ENCODE measurements at regions not wholly inside any gene's neighbourhood (a gene's known extent, or its start where the extent isn't known, plus 50 kb on each side); places are given as distances from the start of the nearest gene placed in this dataset.
"Not testable (repeated sequence)": the region's sequence is repeated elsewhere in the genome, so short reads cannot be mapped to it uniquely, and the experiment has no call there.

- DNase-seq (ENCODE audit: low spot score), result no peak
Observed at GRCh38 chr5:154652746-154653417, 102.3 kb upstream of the LARP1 start.

GRCh38 chr5:154651795-154652194 is 103.4 kb upstream of the LARP1 start:
- DNase-seq (ENCODE audit: low spot score), result not testable (repeated sequence)

- no peak for DNase-seq (ENCODE audit: low spot score)
Observed at GRCh38 chr5:154648706-154649105, 106.5 kb upstream of the LARP1 start.

GRCh38 chr5:154648229-154648628 is 106.9 kb upstream of the LARP1 start:
- DNase-seq (ENCODE audit: low spot score), result no peak

- DNase-seq (ENCODE audit: low spot score), result no peak
Observed at GRCh38 chr5:154647761-154648145, 107.4 kb upstream of the LARP1 start.

- DNase-seq (ENCODE audit: low spot score), result no peak
Observed at GRCh38 chr5:154647114-154647760, 107.9 kb upstream of the LARP1 start.

GRCh38 chr5:154646745-154647113 is 108.4 kb upstream of the LARP1 start:
- no peak for DNase-seq (ENCODE audit: low spot score)

- DNase-seq (ENCODE audit: low spot score), result no peak
Observed at GRCh38 chr5:154644745-154645411, 110.3 kb upstream of the LARP1 start.

- DNase-seq (ENCODE audit: low spot score), result no peak
Observed at GRCh38 chr5:154642499-154643245, 112.5 kb upstream of the LARP1 start.

GRCh38 chr5:154640213-154640831 is 114.9 kb upstream of the LARP1 start:
- not testable (repeated sequence) for DNase-seq (ENCODE audit: low spot score)

GRCh38 chr5:154636786-154637185 is 118.4 kb upstream of the LARP1 start:
- not testable (repeated sequence) for DNase-seq (ENCODE audit: low spot score)

GRCh38 chr5:154636271-154636670 is 118.9 kb upstream of the LARP1 start:
- DNase-seq (ENCODE audit: low spot score), result not testable (repeated sequence)

GRCh38 chr5:154633744-154634143 is 121.4 kb upstream of the LARP1 start:
- DNase-seq (ENCODE audit: low spot score), result not testable (repeated sequence)

GRCh38 chr5:154631141-154631540 is 124.0 kb upstream of the LARP1 start:
- DNase-seq (ENCODE audit: low spot score), result no peak

- DNase-seq (ENCODE audit: low spot score), result no peak
Observed at GRCh38 chr5:154630410-154630809, 124.8 kb upstream of the LARP1 start.

- DNase-seq (ENCODE audit: low spot score), result no peak
Observed at GRCh38 chr5:154628685-154629084, 126.5 kb upstream of the LARP1 start.

- no peak for DNase-seq (ENCODE audit: low spot score)
Observed at GRCh38 chr5:154627698-154628678, 127.2 kb upstream of the LARP1 start.

GRCh38 chr5:154626876-154627557 is 128.2 kb upstream of the LARP1 start:
- DNase-seq (ENCODE audit: low spot score), result no peak

- no peak for DNase-seq (ENCODE audit: low spot score)
Observed at GRCh38 chr5:154625031-154625430, 130.1 kb upstream of the LARP1 start.

GRCh38 chr5:154624341-154624740 is 130.8 kb upstream of the LARP1 start:
- no peak for DNase-seq (ENCODE audit: low spot score)
